HG03469 (cell line): ENCODE measurements at regions not wholly inside any gene's neighbourhood (a gene's known extent, or its start where the extent isn't known, plus 50 kb on each side); places are given as distances from the start of the nearest gene placed in this dataset.

Experiments
- ATAC-seq: cut with Tn5 transposase; IDR thresholded peaks from one replicate; pipeline ENCODE4 v1.9.1; 2021; ENCODE audit warnings: mild to moderate bottlenecking, moderate library complexity, moderate number of reproducible peaks; ENCODE audit not compliant: unreplicated experiment

DNA sequence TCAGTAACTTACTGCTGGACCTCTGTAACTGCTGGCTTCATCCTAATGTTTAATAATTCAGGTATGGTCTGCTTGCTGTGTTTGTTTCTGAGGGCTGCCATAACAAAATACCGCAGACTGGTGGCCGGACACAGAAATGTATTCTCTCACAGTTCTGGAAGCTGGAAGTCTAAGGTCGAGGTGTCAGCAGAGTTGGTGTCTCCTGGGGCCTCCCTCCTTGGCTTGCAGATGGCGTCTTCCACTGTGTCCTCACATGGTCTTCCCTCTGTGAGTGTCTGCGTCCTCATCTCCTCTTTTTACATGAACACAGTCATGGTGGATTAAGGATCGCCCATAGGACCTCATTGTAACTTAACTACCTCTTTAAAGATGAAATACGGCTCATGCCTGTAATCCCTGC lies 389.7 kb upstream of the JARID2 start:
- no peak for ATAC-seq

DNA sequence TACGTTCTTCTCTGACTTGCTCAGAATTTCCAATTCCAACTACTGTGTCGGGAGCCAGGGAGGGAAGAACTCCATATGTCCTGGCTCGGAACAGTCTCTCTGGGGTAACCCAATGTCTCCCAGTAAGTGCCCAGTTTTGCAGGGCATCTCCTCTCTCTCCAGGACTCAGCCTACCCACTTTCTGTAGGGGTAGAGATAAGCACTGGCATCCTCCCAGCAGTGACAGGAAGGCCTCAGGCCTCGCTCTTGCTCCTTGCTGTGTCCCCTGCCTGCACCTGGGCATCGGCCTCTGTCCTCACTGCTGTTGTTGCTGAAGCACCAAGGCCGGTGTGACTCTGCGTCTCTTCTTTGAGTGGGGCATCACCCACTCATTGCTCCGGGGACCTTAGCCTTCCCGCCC lies 388.9 kb upstream of the JARID2 start:
- ATAC-seq = no peak

DNA sequence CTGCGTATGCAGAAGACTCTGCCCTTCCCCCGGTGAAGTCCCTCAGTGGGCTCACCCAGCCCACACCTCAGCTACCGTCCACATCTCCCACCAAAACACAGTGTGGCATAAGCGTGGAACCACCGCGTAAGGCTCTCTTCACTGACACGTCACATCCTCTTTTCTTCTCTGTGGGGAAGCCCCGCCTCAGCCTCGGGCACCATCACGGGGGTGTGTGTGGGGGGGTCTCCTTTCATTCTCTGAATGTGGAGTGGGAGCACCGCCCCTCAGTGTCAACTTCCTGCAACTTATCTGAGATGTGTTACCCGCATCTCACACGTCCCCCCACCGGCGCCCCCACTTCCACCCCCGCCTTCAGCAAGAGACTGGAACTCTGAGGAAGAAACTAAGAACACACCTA lies 388.4 kb upstream of the JARID2 start:
- no peak for ATAC-seq

DNA sequence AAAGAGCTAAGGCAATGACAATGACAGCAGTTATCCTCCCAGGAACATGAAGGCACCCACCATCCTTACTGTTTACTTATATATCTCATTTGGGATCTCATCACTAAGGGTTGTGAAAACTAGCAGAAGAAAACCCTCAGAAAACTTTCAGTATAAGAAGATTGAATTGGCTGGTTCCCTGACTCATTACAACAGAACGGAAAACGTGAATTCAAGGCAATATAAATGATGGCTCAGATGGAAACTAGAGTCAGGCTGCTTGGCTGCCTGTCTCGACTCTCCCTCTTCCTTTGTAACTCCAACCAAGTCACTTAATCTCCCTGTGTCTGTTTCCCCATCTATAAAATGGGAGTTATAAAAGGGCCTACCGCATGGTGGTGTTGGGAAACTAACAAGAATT lies 387.1 kb upstream of the JARID2 start:
- ATAC-seq = no peak

DNA sequence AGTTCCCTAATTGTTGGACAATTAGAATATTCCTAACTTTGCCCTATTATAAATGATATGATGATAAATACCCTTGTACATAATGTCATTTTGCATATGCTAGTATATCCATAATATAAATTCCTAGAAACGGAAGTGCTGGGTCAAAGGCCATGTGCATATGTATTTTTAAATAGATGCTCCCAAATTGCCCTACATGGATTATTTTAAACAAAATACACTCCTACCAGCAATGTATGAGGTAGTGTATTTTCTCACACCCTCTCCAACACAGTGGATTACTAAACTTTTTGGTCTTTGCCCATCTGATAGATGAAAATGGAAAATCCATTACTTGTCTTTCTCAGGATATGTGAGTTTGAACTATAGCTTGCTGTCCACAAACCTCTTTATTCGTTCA lies 385.1 kb upstream of the JARID2 start:
- no peak for ATAC-seq

DNA sequence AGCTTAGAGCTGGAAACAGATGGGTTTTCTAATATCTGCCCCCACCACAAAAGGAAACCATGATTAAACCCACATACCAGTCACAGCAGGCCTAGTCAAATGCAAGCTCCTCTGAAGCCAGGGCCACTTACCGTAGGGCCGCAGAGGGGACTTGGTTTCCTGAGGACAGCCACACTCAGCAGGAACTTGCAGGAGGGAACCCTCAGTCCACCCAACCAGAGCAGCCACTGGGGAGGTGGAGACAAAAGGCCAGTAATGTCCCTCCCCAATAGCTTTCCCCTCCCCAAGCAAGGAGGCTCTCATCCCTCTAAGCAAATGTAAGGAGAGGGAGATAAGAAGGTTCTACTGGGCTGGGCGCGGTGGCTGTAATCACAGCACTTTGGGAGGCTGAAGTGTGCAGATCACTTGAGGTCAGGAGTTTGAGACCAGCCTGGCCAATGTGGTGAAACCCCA lies 384.4 kb upstream of the JARID2 start:
- no peak for ATAC-seq

DNA sequence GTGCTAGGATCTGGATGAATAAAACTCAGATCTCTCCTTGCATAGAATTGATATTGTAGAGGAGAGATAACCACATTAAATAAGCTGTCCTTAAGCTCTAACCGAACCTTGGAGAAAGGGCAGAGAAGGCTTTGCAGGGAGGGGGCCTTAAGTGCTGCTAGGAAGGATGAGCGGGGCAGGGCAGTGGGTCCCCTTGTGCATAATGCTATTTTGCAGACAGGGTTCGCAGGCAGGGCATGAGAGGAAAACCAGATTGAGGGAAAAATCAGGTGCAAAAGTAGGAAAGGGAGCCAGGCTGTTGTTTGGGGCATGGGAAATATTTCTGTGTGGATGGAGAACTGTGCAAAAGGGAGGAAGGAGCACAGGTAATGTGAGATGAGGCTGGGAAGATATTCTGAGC lies 383.0 kb upstream of the JARID2 start:
- no peak for ATAC-seq

DNA sequence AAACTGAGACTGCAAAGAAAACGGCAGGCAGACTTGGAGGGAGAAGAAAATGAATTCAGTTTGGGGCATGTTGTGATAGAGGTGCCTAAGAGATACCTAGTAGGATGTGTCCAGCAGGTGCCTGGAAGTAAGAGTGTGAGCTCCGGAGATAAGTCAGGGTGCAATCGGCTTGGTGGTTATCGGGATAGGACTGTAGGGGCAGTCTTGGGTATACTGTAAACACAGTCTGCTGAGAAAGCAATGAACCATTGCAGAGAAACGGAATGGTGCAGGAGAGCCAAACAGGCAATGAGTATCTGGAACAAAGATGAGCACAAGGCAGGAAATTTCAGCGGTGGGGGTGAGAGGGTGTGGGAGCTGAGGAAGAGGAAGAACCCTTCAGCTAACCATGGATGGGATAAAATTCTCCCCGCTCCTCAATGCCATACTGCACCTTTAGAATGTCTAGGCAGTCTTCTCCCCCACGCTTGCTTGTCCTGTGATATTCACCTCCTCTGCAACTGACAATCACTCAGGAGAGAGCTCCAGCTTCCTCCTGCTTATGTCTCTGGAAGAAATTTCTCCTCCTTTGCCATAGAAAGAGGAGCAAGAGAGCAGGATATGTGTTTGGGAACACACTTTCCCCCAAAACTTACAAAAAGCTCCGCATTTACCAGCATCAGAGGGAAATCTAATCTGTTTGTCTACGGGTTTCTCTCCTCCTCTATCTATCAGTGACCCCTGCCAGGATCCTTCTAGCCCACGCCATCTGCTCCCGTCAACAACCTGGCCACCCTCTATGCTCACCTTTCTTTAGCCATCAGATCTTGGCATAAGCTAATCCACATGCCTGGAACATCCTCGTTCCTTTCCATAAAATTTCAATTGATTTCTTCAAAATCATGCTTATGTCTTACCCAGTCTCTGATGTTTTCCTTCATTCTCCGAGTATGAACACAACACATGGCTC lies 381.7 kb upstream of the JARID2 start:
- no peak for ATAC-seq

DNA sequence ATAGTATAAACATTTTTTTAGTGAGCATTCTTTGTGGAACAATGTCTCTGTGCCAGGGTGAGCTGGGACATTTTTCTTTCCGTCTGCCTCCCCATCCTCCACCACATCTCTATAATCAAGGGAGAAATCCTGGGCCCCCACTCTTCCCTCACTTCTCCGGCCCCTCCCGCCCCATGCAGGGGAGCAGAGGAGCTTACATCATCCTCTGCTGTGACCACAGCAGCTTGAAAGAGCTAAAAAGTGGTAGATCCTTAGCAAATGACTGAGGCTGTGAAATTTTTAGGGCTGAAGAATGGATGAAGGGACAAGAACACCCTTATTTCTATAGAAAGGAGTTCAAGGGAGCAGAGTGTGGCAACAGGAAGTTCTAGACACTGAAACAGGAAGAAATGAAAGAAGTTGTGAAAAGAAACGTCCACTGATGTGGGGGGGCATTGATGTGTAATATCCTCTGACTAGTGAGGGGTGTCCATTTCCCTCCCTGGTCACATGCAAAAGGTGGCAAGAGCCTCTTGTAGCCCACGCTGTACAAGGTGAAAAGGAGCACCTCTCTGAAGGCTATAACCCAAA lies 380.3 kb upstream of the JARID2 start:
- ATAC-seq = no peak

DNA sequence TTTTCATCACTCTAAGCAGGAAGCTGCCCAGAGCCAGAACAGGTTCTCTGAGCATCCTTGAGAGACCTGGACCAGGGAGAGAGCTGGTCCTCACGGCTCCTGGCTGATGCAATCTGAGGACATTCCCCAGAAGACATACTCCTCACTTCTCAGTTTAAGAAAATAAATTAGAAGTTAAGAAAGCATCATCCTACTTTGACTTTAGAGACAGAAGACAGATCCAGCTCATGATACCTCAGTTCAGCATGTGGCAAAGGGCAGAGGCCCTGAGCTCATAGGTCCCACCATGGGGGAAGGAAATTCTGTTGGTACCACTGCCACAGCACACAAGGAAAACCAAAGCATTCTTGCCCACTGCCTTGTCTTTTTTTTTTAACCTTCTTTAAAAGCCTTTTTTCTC lies 378.1 kb upstream of the JARID2 start:
- no peak for ATAC-seq

DNA sequence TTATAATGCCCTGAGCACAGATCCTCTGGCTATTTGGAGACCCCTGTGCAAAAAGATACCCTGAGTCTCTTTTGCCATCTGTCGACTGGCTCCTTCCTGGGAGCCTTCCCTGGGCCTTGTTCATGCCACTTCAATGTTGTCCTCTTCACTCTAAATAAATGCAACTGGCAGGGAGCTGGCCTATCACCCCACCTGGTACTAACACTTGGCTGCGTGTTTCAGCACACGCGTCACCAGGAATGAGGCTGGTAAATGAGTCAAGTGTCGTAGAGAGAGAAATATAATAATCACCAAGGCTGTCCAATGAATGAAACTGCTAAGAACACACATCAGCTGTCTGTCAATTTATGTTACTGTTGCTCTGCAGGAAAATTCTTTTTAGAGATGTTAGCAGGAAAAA lies 374.6 kb upstream of the JARID2 start:
- ATAC-seq = no peak

DNA sequence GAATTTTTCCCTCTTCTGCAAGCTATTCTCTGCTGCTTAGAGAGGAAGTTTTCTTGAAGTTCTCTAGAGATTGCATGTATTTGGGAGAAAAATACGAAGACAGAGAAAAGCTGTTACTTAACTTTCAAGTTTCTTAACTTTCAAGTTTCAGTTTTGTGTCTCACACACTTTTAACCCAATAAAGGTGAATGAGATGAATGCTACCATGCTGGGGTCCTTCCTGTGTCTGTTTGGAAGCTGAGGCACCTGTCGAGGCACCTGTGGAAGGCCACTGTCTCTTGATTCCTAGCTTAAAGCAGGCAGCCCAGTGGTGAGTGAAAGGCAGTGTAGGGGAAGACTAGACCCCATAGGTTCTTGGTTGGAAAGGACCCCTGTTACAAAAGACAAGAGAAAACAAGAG lies 372.8 kb upstream of the JARID2 start:
- no peak for ATAC-seq

DNA sequence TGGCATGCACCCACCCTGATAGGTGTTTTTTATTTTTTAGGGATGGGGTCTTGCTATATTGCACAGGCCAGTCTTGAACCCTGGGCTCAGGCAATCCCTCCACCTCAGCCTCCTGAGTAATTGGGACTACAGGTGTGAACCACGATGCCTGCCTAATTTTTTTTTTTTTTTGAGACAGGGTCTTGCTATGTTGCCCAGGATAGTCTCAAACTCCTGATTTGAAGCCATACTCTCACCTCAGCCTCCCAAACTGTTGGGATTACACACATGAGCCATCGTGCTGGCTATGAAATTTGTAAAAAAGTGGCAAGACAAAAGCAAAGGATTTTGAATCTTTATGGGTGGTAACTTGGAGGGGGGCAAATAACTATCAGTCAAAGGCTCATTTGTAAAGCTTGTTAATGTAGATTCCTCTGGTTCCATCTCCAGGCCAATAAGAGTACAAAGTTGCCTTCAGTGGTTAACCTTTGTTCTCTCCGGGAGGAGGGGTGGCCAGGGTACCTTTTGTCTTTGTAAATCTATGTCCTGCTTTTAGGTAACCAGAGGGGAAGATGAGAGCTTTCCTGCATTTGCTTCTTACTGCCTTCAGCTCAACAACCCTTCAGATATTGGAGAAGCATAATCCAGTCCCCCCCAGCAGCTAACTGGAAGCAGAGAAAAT lies 372.0 kb upstream of the JARID2 start:
- no peak for ATAC-seq

DNA sequence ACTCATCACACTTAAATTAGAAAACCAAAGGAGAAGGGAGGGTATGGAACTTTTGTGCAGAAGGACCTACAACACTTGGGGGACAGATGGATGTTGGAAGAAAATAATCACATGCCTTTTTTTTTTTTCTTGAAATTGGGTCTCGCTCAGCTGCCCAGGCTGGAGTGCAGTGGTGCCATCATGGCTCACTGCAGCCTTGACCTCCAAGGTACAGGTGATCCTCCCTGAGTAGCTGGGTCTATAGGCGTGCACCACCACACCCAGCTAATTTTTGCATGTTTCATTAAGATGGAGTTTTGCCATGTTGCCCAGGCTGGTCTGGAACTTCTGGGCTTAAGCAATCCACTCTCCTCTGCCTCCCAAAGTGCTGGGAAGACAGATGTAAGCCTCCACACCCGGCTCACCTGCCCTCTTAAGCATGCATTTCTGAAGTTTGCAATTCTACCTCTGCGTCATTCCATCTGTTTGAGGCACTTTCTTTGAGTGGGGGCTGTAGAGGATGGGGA lies 370.8 kb upstream of the JARID2 start:
- ATAC-seq = no peak

DNA sequence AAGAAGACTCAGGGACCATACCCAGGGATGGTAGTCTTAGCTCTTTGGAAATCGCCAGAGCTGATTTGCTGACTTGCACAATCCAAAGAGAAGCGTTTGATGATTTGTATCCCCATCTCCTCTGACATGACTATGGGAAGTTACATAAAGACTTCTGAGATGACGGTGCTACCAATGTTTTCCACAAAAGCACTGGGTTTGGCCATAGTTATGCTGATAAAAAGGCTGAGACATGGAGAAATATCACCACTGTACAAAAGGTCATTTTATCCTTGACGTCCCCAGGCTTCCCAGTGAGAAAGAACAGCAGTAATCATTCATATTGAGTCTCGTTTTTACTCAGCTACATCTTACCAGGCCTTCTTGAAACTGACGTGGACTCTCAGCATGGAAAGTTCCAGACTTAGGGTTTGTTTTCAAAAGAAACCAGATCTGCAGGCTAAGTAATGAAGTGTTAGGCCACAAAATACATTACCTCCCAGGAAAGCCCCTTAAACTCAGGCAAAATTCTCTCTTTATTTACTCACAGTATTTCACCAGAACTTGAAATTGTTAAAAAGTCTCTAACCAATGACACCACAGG lies 370.3 kb upstream of the JARID2 start:
- ATAC-seq = no peak

DNA sequence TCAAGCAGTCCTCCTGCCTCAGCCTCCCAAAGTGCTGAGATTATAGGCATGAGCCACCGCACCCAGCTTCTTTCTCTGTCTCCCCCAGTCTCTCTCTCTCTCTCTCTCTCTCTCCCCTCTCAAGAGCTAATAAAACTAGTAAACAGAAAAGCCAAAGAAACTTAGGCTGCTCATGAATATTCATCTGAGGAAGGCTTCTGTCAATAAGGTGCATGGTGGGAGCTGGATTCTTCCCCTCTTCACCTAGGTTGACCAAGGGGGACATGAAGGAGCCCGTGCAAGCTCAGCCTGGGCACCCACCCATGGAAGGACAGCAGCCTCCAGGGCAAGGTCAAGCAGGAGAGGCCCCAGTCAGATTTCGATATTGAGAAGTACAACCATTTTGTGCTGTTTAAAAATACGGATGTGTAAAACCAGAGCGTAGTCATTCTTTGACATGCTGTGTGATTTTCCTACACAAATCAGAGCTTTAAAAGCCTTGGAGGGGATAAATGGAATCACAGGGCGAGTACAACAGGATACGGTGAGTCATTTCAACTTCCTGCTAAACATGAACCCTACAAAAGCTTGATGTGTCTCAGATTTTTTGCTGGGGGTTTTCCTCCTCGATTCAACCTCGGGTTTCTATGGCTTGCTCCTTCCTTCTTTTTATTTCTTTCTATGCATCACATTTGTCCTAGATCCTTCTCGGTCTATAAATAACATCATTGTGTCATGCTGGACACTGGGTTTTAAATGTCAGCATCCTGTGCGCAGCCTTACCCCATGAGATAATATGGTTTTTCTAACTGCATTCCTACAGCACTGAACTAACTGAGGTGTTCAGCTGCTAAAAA lies 368.9 kb upstream of the JARID2 start:
- peak; percentile 53 for ATAC-seq

DNA sequence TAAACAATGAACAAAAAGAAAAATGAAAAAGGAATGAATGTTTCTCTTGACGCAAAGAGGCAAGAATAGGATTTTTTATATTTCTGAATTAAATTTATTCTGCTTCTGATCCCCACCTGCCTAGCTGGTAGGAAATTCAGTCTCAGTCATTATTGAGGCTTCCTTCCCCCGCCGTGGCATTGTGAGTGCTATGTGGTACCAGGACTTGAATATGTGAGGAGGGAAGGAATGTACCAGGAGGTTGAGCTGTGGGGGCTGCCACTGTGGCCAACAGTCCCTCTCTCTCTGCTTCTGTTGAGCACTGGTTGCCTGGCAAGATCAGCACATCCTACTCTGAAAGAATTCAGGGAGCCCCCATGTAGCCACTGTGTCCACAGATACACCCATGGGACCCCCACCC lies 368.1 kb upstream of the JARID2 start:
- no peak for ATAC-seq

DNA sequence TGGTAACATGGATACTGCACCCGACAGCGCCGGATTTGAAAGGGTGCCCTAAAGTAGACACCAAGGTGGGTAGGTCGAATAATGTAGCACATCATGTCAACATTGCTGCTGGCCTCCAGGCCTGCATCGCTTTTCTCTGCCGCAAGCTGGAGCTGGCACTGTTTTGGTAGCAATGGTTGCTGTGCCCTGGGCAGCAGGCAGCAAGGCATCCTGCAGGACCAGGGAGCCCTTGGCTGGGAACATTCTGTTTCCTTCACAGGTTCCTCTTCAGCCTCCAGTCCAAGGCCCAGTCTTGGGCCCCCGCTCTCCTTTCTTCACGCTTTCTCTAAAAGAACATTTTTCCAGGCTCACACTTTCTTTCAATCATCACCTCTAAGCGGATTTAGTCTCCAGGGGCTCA lies 365.8 kb upstream of the JARID2 start:
- ATAC-seq = no peak

DNA sequence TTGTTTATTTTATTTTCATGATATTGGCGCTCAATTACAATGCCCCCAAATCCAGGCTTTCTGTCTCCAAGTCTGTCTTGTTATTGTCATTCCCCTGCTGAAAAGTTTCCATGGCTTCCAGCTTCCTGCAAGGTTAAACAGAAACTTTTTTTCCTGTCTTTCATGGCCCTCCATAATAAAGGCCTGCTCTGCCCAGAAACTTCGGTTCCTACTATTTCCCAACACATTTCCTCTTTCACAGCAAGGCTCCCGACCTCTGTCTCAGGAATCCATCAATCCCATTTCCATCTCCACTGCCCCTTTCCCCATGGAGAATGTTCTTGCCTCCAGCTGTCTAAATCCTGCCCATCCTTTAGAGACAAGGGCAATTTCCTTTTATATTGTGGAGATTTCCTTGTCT lies 365.2 kb upstream of the JARID2 start:
- no peak for ATAC-seq

DNA sequence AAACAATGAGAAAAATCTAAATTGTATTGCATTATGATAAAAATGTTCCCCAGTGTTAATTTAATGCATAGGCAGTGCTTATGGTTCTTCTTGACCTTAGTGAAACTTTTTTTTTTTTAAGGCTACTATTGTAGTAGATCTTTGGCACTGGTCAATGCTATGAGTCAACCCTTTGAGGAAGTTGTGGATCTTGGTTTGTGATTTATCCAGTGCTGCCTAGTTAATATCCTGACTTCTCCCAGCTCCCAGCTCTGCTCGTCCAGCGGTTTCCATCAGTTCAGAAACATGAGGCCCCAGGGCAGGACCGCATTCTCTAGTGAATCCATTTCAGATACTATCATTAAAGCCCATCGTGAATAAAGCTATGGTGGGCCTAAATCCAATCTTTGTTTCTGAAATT lies 364.5 kb upstream of the JARID2 start:
- no peak for ATAC-seq
